Astrocyte (in vitro differentiated cells and primary cell): ENCODE measurements at regions not wholly inside any gene's neighbourhood (a gene's known extent, or its start where the extent isn't known, plus 50 kb on each side); places are given as distances from the start of the nearest gene placed in this dataset.

Experiments
- DNase-seq: peaks from one replicate; pipeline ENCODE4 v3.0.0-alpha.2; 2010; ENCODE audit warnings: low read depth
- FAIRE-seq: peaks from 2 replicates; lab custom pipeline; 2011; peaks lifted over from hg19 to GRCh38; lab: Jason Lieb, UNC
- H2AFZ ChIP-seq: 2 replicates; pipeline ENCODE4 v1.6.0; 2012; ENCODE audit warnings: low read depth, low read length, inconsistent platforms
- H3K27ac ChIP-seq: 2 replicates; pipeline ENCODE4 v1.5.1; 2011; ENCODE audit warnings: low read depth, low read length, inconsistent platforms
- H3K27me3 ChIP-seq: 2 replicates; pipeline ENCODE4 v1.6.0; 2011; ENCODE audit warnings: low read length, inconsistent platforms; ENCODE audit not compliant: insufficient read depth
- H3K36me3 ChIP-seq: 2 replicates; pipeline ENCODE4 v1.5.1; 2011; ENCODE audit warnings: low read length, inconsistent platforms; ENCODE audit not compliant: insufficient read depth
- H3K4me1 ChIP-seq: 2 replicates; pipeline ENCODE4 v1.5.1; 2011; ENCODE audit warnings: low read length, inconsistent platforms; ENCODE audit not compliant: insufficient read depth
- H3K4me2 ChIP-seq: 2 replicates; pipeline ENCODE4 v1.6.0; 2012; ENCODE audit warnings: low read length, inconsistent platforms
- H3K4me3 ChIP-seq: 2 replicates; pipeline ENCODE4 v1.5.1; 2011; ENCODE audit warnings: low read depth, mild to moderate bottlenecking, low read length, inconsistent platforms; ENCODE audit not compliant: insufficient read depth
- H3K79me2 ChIP-seq: 2 replicates; pipeline ENCODE4 v1.6.0; 2012; ENCODE audit warnings: mild to moderate bottlenecking, low read length, inconsistent platforms; ENCODE audit not compliant: insufficient read depth
- H3K9ac ChIP-seq: 2 replicates; pipeline ENCODE4 v1.6.0; 2012; ENCODE audit warnings: mild to moderate bottlenecking, low read length, inconsistent platforms
- H3K9me3 ChIP-seq: 2 replicates; pipeline ENCODE4 v1.5.1; 2012; ENCODE audit warnings: low read depth, mild to moderate bottlenecking, low read length, inconsistent platforms; ENCODE audit not compliant: insufficient read depth
- H4K20me1 ChIP-seq: 2 replicates; pipeline ENCODE4 v1.6.0; 2012; ENCODE audit warnings: low read length, inconsistent platforms; ENCODE audit not compliant: insufficient read depth
- H3K27ac Mint-ChIP-seq: one replicate; pipeline ENCODE4 v1.8.0; 2021; ENCODE audit warnings: mild to moderate bottlenecking, mixed read lengths; ENCODE audit not compliant: unreplicated experiment
- H3K27me3 Mint-ChIP-seq: one replicate; pipeline ENCODE4 v1.8.0; 2021; ENCODE audit warnings: low read depth, mixed read lengths; ENCODE audit not compliant: unreplicated experiment
- H3K36me3 Mint-ChIP-seq: one replicate; pipeline ENCODE4 v1.8.0; 2021; ENCODE audit warnings: low read depth, mixed read lengths; ENCODE audit not compliant: unreplicated experiment
- H3K4me1 Mint-ChIP-seq: one replicate; pipeline ENCODE4 v1.8.0; 2021; ENCODE audit warnings: low read depth, mixed read lengths; ENCODE audit not compliant: unreplicated experiment
- H3K4me3 Mint-ChIP-seq: one replicate; pipeline ENCODE4 v1.8.0; 2021; ENCODE audit warnings: mild to moderate bottlenecking, moderate library complexity, mixed read lengths; ENCODE audit not compliant: unreplicated experiment
- H3K9me3 Mint-ChIP-seq: one replicate; pipeline ENCODE4 v1.8.0; 2021; ENCODE audit warnings: mild to moderate bottlenecking, mixed read lengths; ENCODE audit not compliant: unreplicated experiment
- CTCF ChIP-seq: IDR thresholded peaks from 2 replicates; pipeline ENCODE4 v1.5.1; 2011; ENCODE audit warnings: low read depth, mild to moderate bottlenecking, inconsistent platforms, low read length, moderate library complexity; ENCODE audit not compliant: insufficient read depth
- EZH2 ChIP-seq: IDR thresholded peaks from 2 replicates; pipeline ENCODE4 v1.6.1; 2012; ENCODE audit warnings: mild to moderate bottlenecking, low read length, inconsistent platforms; ENCODE audit not compliant: insufficient read depth

GRCh38 chr5:167936944-167937634 is 354.4 kb upstream of the WWC1 start:
- H3K9me3 Mint-ChIP-seq = peaks cover 4% of the 10 kb centered on the region
- no peaks in the 10 kb centered on the region for H4K20me1 ChIP-seq
- H3K9me3 ChIP-seq = no peaks in the 10 kb centered on the region
- DNase-seq = no peak
- H3K9ac ChIP-seq = no peak overlapping the region
- H3K4me1 Mint-ChIP-seq = peaks cover 38% of the 10 kb centered on the region
- no peaks in the 10 kb centered on the region for H3K36me3 ChIP-seq
- no peaks in the 10 kb centered on the region for H3K79me2 ChIP-seq
- no peaks in the 10 kb centered on the region for H3K27me3 ChIP-seq
- no peak overlapping the region for H3K4me2 ChIP-seq
- no peak overlapping the region for H2AFZ ChIP-seq
- no peak overlapping the region for H3K27ac ChIP-seq
- H3K27me3 Mint-ChIP-seq = no peaks in the 10 kb centered on the region
- peaks cover 7% of the 10 kb centered on the region for H3K36me3 Mint-ChIP-seq
- FAIRE-seq = no peak
- no peak overlapping the region for H3K4me3 Mint-ChIP-seq
- peak overlapping the region; percentile 71 for H3K27ac Mint-ChIP-seq
- TF ChIP-seq EZH2 (no peak), CTCF (no peak)
- H3K4me1 ChIP-seq = peaks cover 6% of the 10 kb centered on the region
- H3K4me3 ChIP-seq = no peak overlapping the region

- Mint-ChIP-seq H3K4me1 (peaks cover 39% of the 10 kb centered on the region), H3K9me3 (peaks cover 4% of the 10 kb centered on the region), H3K36me3 (peaks cover 10% of the 10 kb centered on the region), H3K27me3 (no peaks in the 10 kb centered on the region), H3K4me3 (no peak overlapping the region), H3K27ac (peak overlapping the region; percentile 54)
- no peak for DNase-seq
- Histone ChIP-seq H3K36me3 (no peaks in the 10 kb centered on the region), H3K4me3 (no peak overlapping the region), H4K20me1 (no peaks in the 10 kb centered on the region), H3K27me3 (no peaks in the 10 kb centered on the region), H3K9me3 (no peaks in the 10 kb centered on the region), H3K79me2 (no peaks in the 10 kb centered on the region), H3K27ac (no peak overlapping the region), H3K4me1 (peaks cover 8% of the 10 kb centered on the region), H3K9ac (no peak overlapping the region), H2AFZ (no peak overlapping the region), H3K4me2 (no peak overlapping the region)
- FAIRE-seq = peak; percentile 83
- no peak for TF ChIP-seq EZH2
- no peak for TF ChIP-seq CTCF
These were observed 353.8 kb upstream of the WWC1 start for GRCh38 chr5:167937635-167937998.

- Histone ChIP-seq H2AFZ (no peak overlapping the region), H3K27ac (peak overlapping the region; percentile 62), H3K4me3 (no peak overlapping the region), H3K9ac (peak overlapping the region; percentile 36), H4K20me1 (no peaks in the 10 kb centered on the region), H3K27me3 (no peaks in the 10 kb centered on the region), H3K4me2 (peak overlapping the region; percentile 25), H3K9me3 (no peaks in the 10 kb centered on the region), H3K36me3 (no peaks in the 10 kb centered on the region), H3K4me1 (peaks cover 15% of the 10 kb centered on the region), H3K79me2 (no peaks in the 10 kb centered on the region)
- no peak for FAIRE-seq
- H3K27me3 Mint-ChIP-seq = no peaks in the 10 kb centered on the region
- peaks cover 53% of the 10 kb centered on the region for H3K4me1 Mint-ChIP-seq
- TF ChIP-seq CTCF = no peak
- peak; percentile 97 for DNase-seq
- H3K4me3 Mint-ChIP-seq = no peak overlapping the region
- peak overlapping the region; percentile 83 for H3K27ac Mint-ChIP-seq
- peaks cover 10% of the 10 kb centered on the region for H3K36me3 Mint-ChIP-seq
- peaks cover 4% of the 10 kb centered on the region for H3K9me3 Mint-ChIP-seq
These were observed 351.8 kb upstream of the WWC1 start for GRCh38 chr5:167939686-167940085.
